Cardiac fibroblast (primary cell): ENCODE measurements at regions not wholly inside any gene's neighbourhood (a gene's known extent, or its start where the extent isn't known, plus 50 kb on each side); places are given as distances from the start of the nearest gene placed in this dataset.
A peak's percentile ranks its signal among the peaks of the same experiment; 100 is the strongest.
"Not testable (repeated sequence)": the region's sequence is repeated elsewhere in the genome, so short reads cannot be mapped to it uniquely, and the experiment has no call there.

Experiments used
- DNase-seq, 2 donors: peaks; one replicate each; pipeline versions ENCODE4 v3.0.0 to v3.0.0-alpha.2; 2010; ENCODE audit warnings: low read depth in 2 of 2
- H3K4me3 ChIP-seq, 2 donors: replicated peaks in 1 of 2; 1 replicate in 1 of 2; 2 replicates in 1 of 2; pipeline ENCODE4 v1.5.1; 2011; ENCODE audit warnings: low read depth in 2 of 2, low read length in 2 of 2, mild to moderate bottlenecking in 2 of 2, moderate library complexity in 1 of 2
- CTCF ChIP-seq: IDR thresholded peaks from one replicate; pipeline ENCODE4 v1.5.1; 2011; ENCODE audit warnings: low read depth, mild to moderate bottlenecking, low read length, inconsistent platforms

GRCh38 chr2:160621748-160622147, 128.1 kb upstream of the RBMS1 start:
- peak in 1 of 2 donors; percentile 32 for DNase-seq
- no peak overlapping the region for H3K4me3 ChIP-seq
- TF ChIP-seq CTCF = no peak

DNA sequence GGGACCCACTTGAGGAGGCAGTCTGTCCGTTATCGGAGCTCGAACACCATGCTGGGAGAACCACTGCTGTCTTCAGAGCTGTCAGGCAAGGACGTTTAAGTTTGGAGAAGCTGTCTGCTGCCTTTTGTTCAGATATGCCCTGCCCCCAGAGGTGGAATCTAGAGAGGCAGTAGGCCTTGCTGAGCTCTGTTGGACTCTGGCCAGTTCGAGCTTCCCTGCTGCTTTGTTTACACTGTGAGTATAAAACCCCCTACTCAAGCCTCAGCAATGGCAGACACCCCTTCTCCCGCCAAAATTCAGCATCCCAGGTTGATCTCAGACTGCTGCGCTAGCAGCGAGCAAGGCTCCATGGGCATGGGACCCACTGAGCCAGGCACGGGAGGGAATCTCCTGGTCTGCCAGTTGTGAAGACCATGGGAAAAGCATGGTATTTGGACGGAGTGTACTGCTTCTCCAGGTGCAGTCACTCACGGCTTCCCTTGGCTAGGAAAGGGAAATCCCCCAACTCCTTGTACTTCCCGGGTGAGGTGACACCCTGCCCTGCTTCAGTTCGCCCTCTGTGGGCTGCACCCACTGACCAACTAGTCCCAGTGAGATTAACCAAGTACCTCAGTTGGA, 134.5 kb upstream of the RBMS1 start:
- H3K4me3 ChIP-seq, DNase-seq: not testable (repeated sequence)

DNA sequence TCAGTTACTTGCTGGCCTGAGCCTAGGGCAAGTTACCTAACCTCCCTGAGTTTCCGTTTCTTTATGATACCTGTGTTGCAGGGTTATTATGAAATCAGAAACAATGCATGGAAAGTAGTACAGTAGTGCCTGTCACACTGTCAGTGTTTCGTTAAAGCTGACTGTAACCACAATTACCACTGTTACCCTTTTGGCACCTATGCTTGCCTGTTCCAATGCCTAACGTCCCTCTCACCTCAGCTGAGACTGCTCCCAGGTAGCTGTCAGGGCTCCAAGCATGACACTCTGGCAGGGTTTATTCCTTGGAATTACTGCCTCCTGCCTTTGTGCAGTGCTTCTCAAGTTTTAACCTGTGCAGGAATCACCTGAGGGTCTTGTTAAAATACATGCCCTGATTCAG, 135.2 kb upstream of the RBMS1 start:
- H3K4me3 ChIP-seq = no peak overlapping the region
- no peak for TF ChIP-seq CTCF
- no peak for DNase-seq

GRCh38 chr2:160630801-160631590, 137.4 kb upstream of the RBMS1 start:
- TF ChIP-seq CTCF = no peak
- DNase-seq = peak; percentile 15 to 45
- no peak overlapping the region for H3K4me3 ChIP-seq

DNA sequence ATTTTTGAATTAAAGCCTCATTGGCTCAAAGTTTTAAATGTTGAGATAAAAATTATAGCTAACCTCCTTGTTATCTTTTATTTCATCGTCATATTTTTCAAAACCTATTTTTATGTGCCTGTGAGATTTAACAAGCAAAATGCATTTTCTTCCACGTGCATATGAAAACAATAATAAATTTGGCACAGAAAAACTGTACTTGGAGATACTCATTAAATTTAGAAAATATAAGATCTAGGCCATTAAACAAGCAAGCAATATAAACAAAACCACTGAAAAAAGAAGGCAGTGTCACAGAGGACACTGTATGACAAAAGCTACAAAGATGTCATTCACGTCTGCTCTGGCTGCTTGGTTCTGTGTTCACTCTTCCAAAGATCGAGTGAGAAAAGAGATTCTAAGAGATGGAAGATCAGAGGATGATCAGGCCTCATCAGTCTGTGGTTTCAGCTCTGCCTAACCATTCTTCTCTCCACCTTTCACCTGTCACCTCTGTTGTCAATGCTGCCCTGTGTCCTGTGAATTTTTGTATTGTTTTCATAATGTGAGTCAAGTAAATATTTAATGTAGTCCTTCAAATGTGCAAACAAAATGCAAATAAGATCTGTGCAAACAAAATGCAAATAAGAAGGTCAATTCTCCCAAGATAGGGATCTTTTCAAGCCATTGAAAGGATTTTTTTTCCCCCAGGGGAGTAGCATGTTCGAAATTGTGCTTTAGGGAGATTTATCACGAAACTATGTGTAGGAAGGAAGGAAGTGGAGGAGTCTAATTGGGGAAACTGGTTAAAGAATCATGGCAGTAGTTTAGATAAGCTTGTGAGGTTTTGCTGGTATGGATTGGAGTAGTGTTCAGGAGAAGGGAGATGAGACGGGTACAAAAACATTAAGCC, 138.7 kb upstream of the RBMS1 start:
- no peak overlapping the region for H3K4me3 ChIP-seq
- DNase-seq = no peak
- TF ChIP-seq CTCF = no peak

GRCh38 chr2:160634436-160634835, 140.8 kb upstream of the RBMS1 start:
- no peak for TF ChIP-seq CTCF
- H3K4me3 ChIP-seq = no peak overlapping the region

GRCh38 chr2:160635488-160635887, 141.9 kb upstream of the RBMS1 start:
- no peak for TF ChIP-seq CTCF
- no peak overlapping the region for H3K4me3 ChIP-seq
- peak; percentile 70 to 77 for DNase-seq

More at GRCh38 chr2:160634436-160634835, 140.8 kb upstream of the RBMS1 start:
- no peak for DNase-seq
